Duodenal mucosa (tissue), 2 donors: ENCODE measurements at regions not wholly inside any gene's neighbourhood (a gene's known extent, or its start where the extent isn't known, plus 50 kb on each side); places are given as distances from the start of the nearest gene placed in this dataset.
"Not testable (repeated sequence)": the region's sequence is repeated elsewhere in the genome, so short reads cannot be mapped to it uniquely, and the experiment has no call there.

ENCODE experiments used
- H3K27ac ChIP-seq: one replicate; pipeline ENCODE4 v1.7.0; 2013; ENCODE audit warnings: low read depth, low read length
- H3K27me3 ChIP-seq, 2 donors: one replicate each; pipeline ENCODE4 v1.7.0; 2013; ENCODE audit warnings: low read length in 2 of 2, control low read depth in 1 of 2; ENCODE audit not compliant: insufficient read depth in 2 of 2, control insufficient read depth in 1 of 2
- H3K36me3 ChIP-seq, 2 donors: one replicate each; pipeline ENCODE4 v1.7.0; 2013; ENCODE audit warnings: low read length in 2 of 2, control low read depth in 1 of 2; ENCODE audit not compliant: insufficient read depth in 2 of 2, control insufficient read depth in 1 of 2
- H3K4me1 ChIP-seq, 2 donors: one replicate each; pipeline ENCODE4 v1.7.0; 2013; ENCODE audit warnings: low read length in 2 of 2, control low read depth in 1 of 2; ENCODE audit not compliant: insufficient read depth in 2 of 2, control insufficient read depth in 1 of 2
- H3K4me3 ChIP-seq, 2 donors: one replicate each; pipeline ENCODE4 v1.7.0; 2013; ENCODE audit warnings: low read length in 2 of 2, low read depth in 1 of 2
- H3K9ac ChIP-seq, 2 donors: one replicate each; pipeline ENCODE4 v1.7.0; 2013; ENCODE audit warnings: low read length in 2 of 2, low read depth in 1 of 2
- H3K9me3 ChIP-seq, 2 donors: one replicate each; pipeline ENCODE4 v1.7.0; 2013; ENCODE audit warnings: low read length in 2 of 2, control low read depth in 1 of 2; ENCODE audit not compliant: control insufficient read depth in 1 of 2

GRCh38 chr14:106507354-106507753 lies 981.0 kb downstream of the TMEM121 start:
- peak overlapping the region in 1 of 2 donors; percentile 41 for H3K4me3 ChIP-seq
- no peaks in the 10 kb centered on the region for H3K27me3 ChIP-seq
- peaks cover 0 to 11% of the 10 kb centered on the region in 2 donors for H3K4me1 ChIP-seq
- H3K9ac ChIP-seq, result no peak overlapping the region
- no peak overlapping the region for H3K27ac ChIP-seq
- H3K9me3 ChIP-seq, result no peaks in the 10 kb centered on the region
- H3K36me3 ChIP-seq, result no peaks in the 10 kb centered on the region

- H3K27ac ChIP-seq, result no peak overlapping the region
- peaks cover 0 to 11% of the 10 kb centered on the region in 2 donors for H3K4me1 ChIP-seq
- no peaks in the 10 kb centered on the region for H3K27me3 ChIP-seq
- H3K9me3 ChIP-seq, result no peaks in the 10 kb centered on the region
- no peak overlapping the region for H3K9ac ChIP-seq
- no peak overlapping the region for H3K4me3 ChIP-seq
- H3K36me3 ChIP-seq, result no peaks in the 10 kb centered on the region
Measured at GRCh38 chr14:106508216-106508615, 981.8 kb downstream of the TMEM121 start.

GRCh38 chr14:106509176-106509575 lies 982.8 kb downstream of the TMEM121 start:
- Histone ChIP-seq H3K36me3 (no peaks in the 10 kb centered on the region), H3K4me3 (no peak overlapping the region), H3K27ac (no peak overlapping the region), H3K9ac (no peak overlapping the region), H3K27me3 (no peaks in the 10 kb centered on the region), H3K9me3 (no peaks in the 10 kb centered on the region), H3K4me1 (peaks cover 0 to 11% of the 10 kb centered on the region in 2 donors)

GRCh38 chr14:106509807-106510206 lies 983.4 kb downstream of the TMEM121 start:
- peaks cover 0 to 11% of the 10 kb centered on the region in 2 donors for H3K4me1 ChIP-seq
- no peak overlapping the region for H3K9ac ChIP-seq
- H3K9me3 ChIP-seq, result no peaks in the 10 kb centered on the region
- H3K4me3 ChIP-seq, result no peak overlapping the region
- H3K36me3 ChIP-seq, result no peaks in the 10 kb centered on the region
- H3K27ac ChIP-seq, result no peak overlapping the region
- H3K27me3 ChIP-seq, result no peaks in the 10 kb centered on the region

- no peak overlapping the region for H3K9ac ChIP-seq
- no peaks in the 10 kb centered on the region for H3K27me3 ChIP-seq
- H3K4me1 ChIP-seq, result peaks cover 0 to 11% of the 10 kb centered on the region in 2 donors
- no peaks in the 10 kb centered on the region for H3K36me3 ChIP-seq
- no peak overlapping the region for H3K27ac ChIP-seq
- no peak overlapping the region for H3K4me3 ChIP-seq
- H3K9me3 ChIP-seq, result no peaks in the 10 kb centered on the region
Measured at GRCh38 chr14:106511006-106511799, 984.8 kb downstream of the TMEM121 start.

GRCh38 chr14:106511800-106512198 lies 985.4 kb downstream of the TMEM121 start:
- H3K4me1 ChIP-seq, result peaks cover 0 to 11% of the 10 kb centered on the region in 2 donors
- no peaks in the 10 kb centered on the region for H3K36me3 ChIP-seq
- H3K27me3 ChIP-seq, result no peaks in the 10 kb centered on the region
- H3K27ac ChIP-seq, result no peak overlapping the region
- no peak overlapping the region for H3K4me3 ChIP-seq
- H3K9me3 ChIP-seq, result no peaks in the 10 kb centered on the region
- no peak overlapping the region for H3K9ac ChIP-seq

- Histone ChIP-seq H3K9ac (no peak overlapping the region), H3K27me3 (no peaks in the 10 kb centered on the region), H3K36me3 (no peaks in the 10 kb centered on the region), H3K4me3 (no peak overlapping the region), H3K9me3 (no peaks in the 10 kb centered on the region), H3K4me1 (peaks cover 0 to 11% of the 10 kb centered on the region in 2 donors), H3K27ac (no peak overlapping the region)
Measured at GRCh38 chr14:106513302-106513701, 986.9 kb downstream of the TMEM121 start.

GRCh38 chr14:106518054-106518943 lies 991.9 kb downstream of the TMEM121 start:
- Histone ChIP-seq H3K27ac (no peak overlapping the region), H3K9me3 (no peaks in the 10 kb centered on the region), H3K4me1 (no peaks in the 10 kb centered on the region), H3K36me3 (no peaks in the 10 kb centered on the region), H3K4me3 (no peak overlapping the region), H3K27me3 (peaks cover 0 to under 1% of the 10 kb centered on the region in 2 donors), H3K9ac (no peak overlapping the region)

GRCh38 chr14:106522118-106522517 lies 995.7 kb downstream of the TMEM121 start:
- not testable (repeated sequence) for H3K4me1 ChIP-seq, H3K36me3 ChIP-seq, H3K9me3 ChIP-seq, H3K9ac ChIP-seq, H3K4me3 ChIP-seq, H3K27me3 ChIP-seq, H3K27ac ChIP-seq

- Histone ChIP-seq H3K27me3 (peaks cover 0 to 4% of the 10 kb centered on the region in 2 donors), H3K4me1 (no peaks in the 10 kb centered on the region), H3K9ac (no peak overlapping the region), H3K9me3 (no peaks in the 10 kb centered on the region), H3K4me3 (no peak overlapping the region), H3K27ac (no peak overlapping the region), H3K36me3 (no peaks in the 10 kb centered on the region)
Measured at GRCh38 chr14:106522990-106523389, 996.6 kb downstream of the TMEM121 start.
